ENCODE measurements at regions not wholly inside any gene's neighbourhood (a gene's known extent, or its start where the extent isn't known, plus 50 kb on each side); places are given as distances from the start of the nearest gene placed in this dataset.
"Not testable (repeated sequence)": the region's sequence is repeated elsewhere in the genome, so short reads cannot be mapped to it uniquely, and the experiment has no call there.

GRCh38 chr13:46466074-46466473 is 79.0 kb upstream of the RUBCNL start:
- DNase-seq (ENCODE audit: low read depth): not testable (repeated sequence)

GRCh38 chr13:46463719-46464118 is 76.7 kb upstream of the RUBCNL start:
- no peak for DNase-seq (ENCODE audit: low read depth)

DNA sequence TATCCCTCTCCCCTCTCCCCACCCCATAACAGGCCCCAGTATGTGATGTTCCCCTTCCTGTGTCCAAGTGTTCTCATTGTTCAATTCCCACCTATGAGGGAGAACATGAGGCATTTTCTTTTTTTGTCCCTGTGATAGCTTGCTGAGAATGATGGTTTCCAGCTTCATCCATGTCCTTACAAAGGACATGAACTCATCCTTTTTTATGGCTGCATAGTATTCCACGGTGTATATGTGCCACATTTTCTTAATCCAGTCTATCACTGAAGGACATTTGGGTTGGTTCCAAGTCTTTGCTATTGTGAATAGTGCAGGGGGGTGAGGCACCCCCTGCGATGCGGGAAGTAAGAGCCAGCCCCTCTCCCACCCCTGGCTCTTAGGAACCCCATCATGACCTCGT is 73.2 kb upstream of the RUBCNL start:
- DNase-seq (ENCODE audit: low read depth): not testable (repeated sequence)

DNA sequence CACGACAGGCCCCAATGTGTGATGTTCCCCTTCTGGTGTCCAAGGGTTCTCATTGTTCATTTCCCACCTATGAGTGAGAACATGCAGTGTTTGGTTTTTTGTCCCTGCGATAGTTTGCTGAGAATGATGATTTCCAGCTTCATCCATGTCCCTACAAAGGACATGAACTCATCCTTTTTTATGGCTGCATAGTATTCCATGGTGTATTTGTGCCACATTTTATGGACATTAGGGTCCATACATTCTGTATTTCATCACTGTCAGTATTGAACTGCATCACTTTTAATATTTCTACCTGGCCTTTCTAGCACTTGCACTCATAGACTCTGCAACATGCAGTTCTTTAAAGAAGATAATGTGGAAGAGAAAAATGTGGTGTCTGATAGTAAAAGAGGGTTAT is 70.2 kb upstream of the RUBCNL start:
- DNase-seq (ENCODE audit: low read depth): not testable (repeated sequence)

DNA sequence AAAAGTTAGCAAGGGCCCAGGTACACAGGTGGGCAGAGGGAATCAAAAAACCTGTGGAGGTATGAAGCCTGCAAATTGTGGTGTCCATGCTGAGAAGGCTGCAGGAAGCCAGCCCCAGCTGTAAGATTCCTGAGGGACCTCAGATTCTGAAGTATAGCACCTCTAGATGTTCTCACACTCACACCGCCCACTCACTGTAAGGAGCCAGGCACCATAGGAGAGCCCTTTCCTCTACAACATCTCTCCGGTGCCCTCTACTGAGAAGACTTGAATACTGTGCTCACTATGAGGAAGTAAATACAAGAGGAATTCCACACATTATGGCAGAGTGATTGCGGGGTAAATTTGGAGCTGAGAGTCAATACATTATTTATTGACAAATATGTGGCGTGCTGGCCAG is 68.9 kb upstream of the RUBCNL start:
- peak; percentile 9 for DNase-seq (ENCODE audit: low read depth)

DNA sequence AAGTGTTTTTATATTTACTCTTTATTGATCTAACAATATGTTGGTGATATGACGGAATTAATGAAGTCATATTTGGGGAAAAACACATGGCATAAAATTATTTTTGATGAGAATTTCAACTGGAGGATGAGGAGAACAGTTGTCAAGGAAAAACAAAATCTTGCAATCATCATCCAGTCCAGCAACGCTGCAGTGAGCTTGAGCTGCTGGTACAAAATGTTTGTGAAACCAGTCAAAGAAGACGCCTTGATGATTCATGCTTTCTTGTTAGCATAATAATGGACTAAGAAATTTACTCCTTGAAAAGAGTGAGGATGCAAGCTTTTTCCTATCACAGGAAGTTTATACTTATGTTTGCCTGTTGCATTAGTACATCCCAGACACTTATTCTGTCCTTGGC is 64.1 kb upstream of the RUBCNL start:
- DNase-seq (ENCODE audit: low read depth): not testable (repeated sequence)

GRCh38 chr13:46449949-46450348 is 62.9 kb upstream of the RUBCNL start:
- DNase-seq (ENCODE audit: low read depth): not testable (repeated sequence)

DNA sequence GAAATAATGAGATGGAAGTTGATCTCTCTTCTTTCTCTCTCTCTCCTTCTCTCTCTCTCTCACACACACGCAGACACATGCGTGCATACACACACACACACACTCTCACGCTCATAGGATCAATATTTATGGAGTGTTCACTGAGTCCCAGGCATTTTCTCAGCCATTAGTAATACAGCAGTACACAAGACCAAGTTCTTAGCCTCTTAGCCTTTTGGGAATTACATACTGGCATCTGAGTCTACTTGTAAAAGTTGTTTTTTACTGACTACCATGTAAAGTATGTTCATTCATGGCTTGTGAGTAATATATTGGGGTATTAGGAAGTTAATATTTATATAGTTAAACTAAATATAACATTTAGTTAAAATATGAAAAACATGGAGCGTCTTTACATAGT is 61.1 kb upstream of the RUBCNL start:
- DNase-seq (ENCODE audit: low read depth): not testable (repeated sequence)

DNA sequence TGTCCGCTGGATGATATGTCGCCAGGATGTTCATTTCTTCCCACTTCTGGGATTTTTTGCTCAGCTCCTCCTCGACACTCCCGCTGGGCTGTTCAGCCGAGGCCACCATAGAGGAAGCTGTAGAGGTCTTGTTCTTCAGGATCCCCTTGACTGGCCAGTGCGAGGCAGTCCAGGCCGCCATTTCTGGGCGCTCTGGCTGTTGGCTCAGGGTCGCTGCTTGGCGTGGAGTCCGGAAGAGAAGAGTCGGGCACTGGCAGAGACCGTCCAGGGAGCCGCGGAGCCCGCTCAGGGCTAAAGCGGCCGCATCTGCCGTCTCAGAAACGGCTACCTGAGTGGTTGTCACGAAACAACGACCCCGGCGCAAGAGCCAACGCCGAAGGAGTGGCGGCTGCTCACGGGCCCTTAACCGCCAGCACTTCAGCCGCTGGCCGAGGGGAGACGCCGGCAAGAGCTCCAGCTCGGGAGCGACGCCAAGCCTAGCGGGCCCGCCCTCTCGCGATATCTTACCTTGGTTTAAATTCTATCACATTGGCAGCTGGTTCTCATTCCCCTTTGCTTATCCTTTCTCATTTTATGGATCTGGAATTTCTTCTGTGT is 50.9 kb upstream of the RUBCNL start:
- DNase-seq (ENCODE audit: low read depth): not testable (repeated sequence)
